ENCODE measurements at regions not wholly inside any gene's neighbourhood (a gene's known extent, or its start where the extent isn't known, plus 50 kb on each side); places are given as distances from the start of the nearest gene placed in this dataset.
"Not testable (repeated sequence)": the region's sequence is repeated elsewhere in the genome, so short reads cannot be mapped to it uniquely, and the experiment has no call there.

GRCh38 chr15:21344960-21345359, 95.3 kb downstream of the POTEB3 start:
- H3K4me2 ChIP-seq (ENCODE audit: control insufficient read depth, insufficient read depth); H3K27me3 ChIP-seq (replicated peaks in 1 of 2; ENCODE audit: control insufficient read depth in 2 of 2, insufficient read depth in 2 of 2, low read length in 1 of 2); ATAC-seq; H3K4me1 ChIP-seq (ENCODE audit: control insufficient read depth, insufficient read depth, low read length); H3K4me3 ChIP-seq; H3K9ac ChIP-seq (ENCODE audit: control insufficient read depth, insufficient read depth, low read length); in situ Hi-C loops (cut with MboI); H3K36me3 ChIP-seq (ENCODE audit: control insufficient read depth in 2 of 2, insufficient read depth in 2 of 2, low read length in 1 of 2); CTCF ChIA-PET; DNase-seq (ENCODE audit: low read depth, low spot score); H3K9me3 ChIP-seq (replicated peaks; ENCODE audit: control insufficient read depth, insufficient read depth, low read length); H3K27ac ChIP-seq (ENCODE audit: control insufficient read depth, insufficient read depth); H3K79me2 ChIP-seq (ENCODE audit: control insufficient read depth, insufficient read depth, low read length); H4K20me1 ChIP-seq (ENCODE audit: control insufficient read depth, insufficient read depth); SMC1A ChIA-PET (ENCODE audit: uncharacterized antibody, unreplicated experiment); POLR2A ChIA-PET; H2AFZ ChIP-seq (ENCODE audit: control insufficient read depth, low read depth, low read length); intact Hi-C loops (cut with micrococcal nuclease; ENCODE audit: unreplicated experiment); BruUV-seq (replicated peaks); RAD21 ChIA-PET (ENCODE audit: unreplicated experiment); FAIRE-seq: not testable (repeated sequence)
- WGBS (ENCODE audit: insufficient coverage, insufficient replicate concordance, low lambda C conversion rate, missing lambda C conversion rate): no CpG with 5 or more reads among the region's 47 CpGs

DNA sequence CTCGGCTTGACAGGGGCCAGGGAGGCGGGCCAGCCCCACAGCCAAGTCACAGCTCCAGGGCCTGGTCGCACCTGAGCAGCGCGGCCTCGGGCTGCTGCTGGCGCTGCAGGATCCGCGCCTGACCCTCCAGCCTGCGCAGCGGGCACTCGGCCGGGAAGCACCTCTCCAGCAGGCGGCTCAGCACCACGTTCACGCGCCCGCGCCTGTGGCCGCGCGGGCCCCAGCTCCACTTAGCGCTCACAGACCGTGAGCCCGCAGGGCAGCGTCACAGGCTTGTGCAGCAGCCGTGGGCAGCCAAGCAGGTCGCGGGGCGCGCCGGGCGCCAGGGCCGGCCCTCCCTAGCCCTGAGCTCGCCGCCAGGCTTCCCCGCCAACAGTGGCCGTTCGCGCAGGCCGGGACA, 95.8 kb downstream of the POTEB3 start:
- DNase-seq (ENCODE audit: low read depth, low spot score); in situ Hi-C loops (cut with MboI); H3K4me2 ChIP-seq (ENCODE audit: control insufficient read depth, insufficient read depth); H3K9ac ChIP-seq (ENCODE audit: control insufficient read depth, insufficient read depth, low read length); H3K27ac ChIP-seq (ENCODE audit: control insufficient read depth, insufficient read depth); RAD21 ChIA-PET (ENCODE audit: unreplicated experiment); FAIRE-seq; POLR2A ChIA-PET; H3K79me2 ChIP-seq (ENCODE audit: control insufficient read depth, insufficient read depth, low read length); intact Hi-C loops (cut with micrococcal nuclease; ENCODE audit: unreplicated experiment); H4K20me1 ChIP-seq (ENCODE audit: control insufficient read depth, insufficient read depth); H2AFZ ChIP-seq (ENCODE audit: control insufficient read depth, low read depth, low read length); H3K4me3 ChIP-seq; BruUV-seq (replicated peaks); H3K9me3 ChIP-seq (replicated peaks; ENCODE audit: control insufficient read depth, insufficient read depth, low read length); H3K27me3 ChIP-seq (replicated peaks in 1 of 2; ENCODE audit: control insufficient read depth in 2 of 2, insufficient read depth in 2 of 2, low read length in 1 of 2); H3K4me1 ChIP-seq (ENCODE audit: control insufficient read depth, insufficient read depth, low read length); CTCF ChIA-PET; SMC1A ChIA-PET (ENCODE audit: uncharacterized antibody, unreplicated experiment); H3K36me3 ChIP-seq (ENCODE audit: control insufficient read depth in 2 of 2, insufficient read depth in 2 of 2, low read length in 1 of 2): not testable (repeated sequence)
- peak; percentile 65 for ATAC-seq
- no CpG with 5 or more reads among the region's 41 CpGs for WGBS (ENCODE audit: insufficient coverage, insufficient replicate concordance, low lambda C conversion rate, missing lambda C conversion rate)

DNA sequence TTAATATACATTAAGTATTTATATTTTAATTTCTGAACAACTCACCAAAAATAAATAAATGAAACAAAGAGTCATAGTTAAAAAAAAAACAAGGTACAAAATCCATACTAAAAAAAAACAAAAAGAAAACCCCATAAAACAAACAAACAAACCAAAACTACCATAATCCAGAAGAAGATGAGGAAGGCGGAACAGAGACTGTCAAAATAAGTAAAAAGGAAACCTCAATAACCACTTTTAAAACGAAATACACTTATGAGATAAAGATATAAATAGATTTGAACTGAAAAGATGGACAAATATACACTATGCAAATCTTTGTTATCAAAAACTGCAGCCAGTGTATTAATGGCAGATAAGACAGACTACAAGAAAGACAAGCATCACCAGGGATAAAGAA, 103.3 kb downstream of the POTEB3 start:
- H3K27me3 ChIP-seq (replicated peaks in 1 of 2; ENCODE audit: control insufficient read depth in 2 of 2, insufficient read depth in 2 of 2, low read length in 1 of 2); FAIRE-seq; H3K36me3 ChIP-seq (ENCODE audit: control insufficient read depth in 2 of 2, insufficient read depth in 2 of 2, low read length in 1 of 2); H4K20me1 ChIP-seq (ENCODE audit: control insufficient read depth, insufficient read depth); intact Hi-C loops (cut with micrococcal nuclease; ENCODE audit: unreplicated experiment); H3K27ac ChIP-seq (ENCODE audit: control insufficient read depth, insufficient read depth); POLR2A ChIA-PET; SMC1A ChIA-PET (ENCODE audit: uncharacterized antibody, unreplicated experiment); ATAC-seq; BruUV-seq (replicated peaks); H3K4me3 ChIP-seq; H3K4me1 ChIP-seq (ENCODE audit: control insufficient read depth, insufficient read depth, low read length); H2AFZ ChIP-seq (ENCODE audit: control insufficient read depth, low read depth, low read length); CTCF ChIA-PET; in situ Hi-C loops (cut with MboI); DNase-seq (ENCODE audit: low read depth, low spot score); H3K4me2 ChIP-seq (ENCODE audit: control insufficient read depth, insufficient read depth); RAD21 ChIA-PET (ENCODE audit: unreplicated experiment); H3K9me3 ChIP-seq (replicated peaks; ENCODE audit: control insufficient read depth, insufficient read depth, low read length); H3K9ac ChIP-seq (ENCODE audit: control insufficient read depth, insufficient read depth, low read length); H3K79me2 ChIP-seq (ENCODE audit: control insufficient read depth, insufficient read depth, low read length): not testable (repeated sequence)
- WGBS (ENCODE audit: insufficient coverage, insufficient replicate concordance, low lambda C conversion rate, missing lambda C conversion rate): no CpG with 5 or more reads among the region's 2 CpGs

DNA sequence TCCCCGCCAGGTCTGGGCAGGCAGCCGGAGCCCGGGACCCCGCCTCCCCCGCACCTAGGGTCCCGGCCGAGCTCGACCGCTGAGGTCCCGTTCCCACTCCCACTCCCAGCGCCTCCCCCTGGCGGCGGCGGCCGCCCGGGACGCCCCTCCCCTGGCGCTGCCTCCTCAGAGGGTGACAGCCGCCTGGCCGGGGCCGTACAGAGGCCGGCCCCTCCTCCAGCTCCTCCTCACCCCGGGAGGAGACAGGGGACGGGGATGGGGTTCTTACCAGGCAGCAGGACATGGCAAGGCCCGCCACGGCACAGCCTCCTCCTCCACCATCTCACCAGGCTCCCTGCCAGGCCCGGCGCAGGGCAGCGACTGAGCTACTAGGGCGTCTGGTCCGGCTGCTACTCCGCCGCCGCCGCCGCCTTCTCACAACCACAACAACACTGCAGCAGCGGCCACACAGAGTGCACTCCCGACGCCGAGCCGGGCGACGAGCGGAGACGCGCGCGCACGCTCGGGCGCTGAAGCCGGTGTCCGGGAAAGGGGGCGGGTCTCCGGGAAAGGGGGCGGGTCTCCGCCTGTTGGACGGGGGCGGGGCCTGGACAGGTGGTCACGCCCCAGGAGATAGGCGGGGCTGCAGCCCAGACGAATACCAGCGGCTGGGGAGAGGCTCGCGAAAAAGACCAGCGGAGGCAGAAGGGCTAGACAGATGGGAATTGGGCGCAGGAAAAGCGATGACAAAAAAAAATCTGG, 115.4 kb downstream of the POTEB3 start:
- H3K36me3 ChIP-seq (ENCODE audit: control insufficient read depth in 2 of 2, insufficient read depth in 2 of 2, low read length in 1 of 2); POLR2A ChIA-PET; H4K20me1 ChIP-seq (ENCODE audit: control insufficient read depth, insufficient read depth); H2AFZ ChIP-seq (ENCODE audit: control insufficient read depth, low read depth, low read length); H3K9ac ChIP-seq (ENCODE audit: control insufficient read depth, insufficient read depth, low read length); SMC1A ChIA-PET (ENCODE audit: uncharacterized antibody, unreplicated experiment); H3K79me2 ChIP-seq (ENCODE audit: control insufficient read depth, insufficient read depth, low read length); FAIRE-seq; RAD21 ChIA-PET (ENCODE audit: unreplicated experiment); DNase-seq (ENCODE audit: low read depth, low spot score); H3K4me3 ChIP-seq; H3K27ac ChIP-seq (ENCODE audit: control insufficient read depth, insufficient read depth); CTCF ChIA-PET; H3K27me3 ChIP-seq (replicated peaks in 1 of 2; ENCODE audit: control insufficient read depth in 2 of 2, insufficient read depth in 2 of 2, low read length in 1 of 2); H3K4me2 ChIP-seq (ENCODE audit: control insufficient read depth, insufficient read depth); intact Hi-C loops (cut with micrococcal nuclease; ENCODE audit: unreplicated experiment); H3K9me3 ChIP-seq (replicated peaks; ENCODE audit: control insufficient read depth, insufficient read depth, low read length); BruUV-seq (replicated peaks); H3K4me1 ChIP-seq (ENCODE audit: control insufficient read depth, insufficient read depth, low read length); in situ Hi-C loops (cut with MboI): not testable (repeated sequence)
- 21% methylated on average over 2 of the region's 68 CpGs for WGBS (ENCODE audit: insufficient coverage, insufficient replicate concordance, low lambda C conversion rate, missing lambda C conversion rate)
- ATAC-seq: peak; percentile 90
